ENCODE measurements at regions not wholly inside any gene's neighbourhood (a gene's known extent, or its start where the extent isn't known, plus 50 kb on each side); places are given as distances from the start of the nearest gene placed in this dataset.

GRCh38 chr2:128690869-128691268, 372.2 kb upstream of the HS6ST1 start:
- DNase-seq (ENCODE audit: low read depth), result no peak

- no peak for DNase-seq (ENCODE audit: low read depth)
These were observed 372.9 kb upstream of the HS6ST1 start for GRCh38 chr2:128691526-128691925.

GRCh38 chr2:128692895-128693742, 374.5 kb upstream of the HS6ST1 start:
- no peak for DNase-seq (ENCODE audit: low read depth)

DNA sequence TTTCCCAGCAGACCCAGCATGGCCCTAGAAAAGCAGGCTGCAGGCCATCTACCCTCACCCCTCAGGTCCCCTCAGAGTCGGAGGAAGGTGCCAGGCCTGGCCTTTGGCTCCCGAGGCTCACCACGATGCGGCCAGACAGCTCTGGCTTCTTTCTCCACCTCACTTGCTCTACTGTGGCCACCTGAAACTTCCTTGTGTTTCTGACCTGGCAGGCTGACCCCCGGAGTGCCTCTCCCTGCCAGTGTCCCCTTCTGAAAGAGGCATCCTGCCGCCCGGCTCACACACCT, 375.0 kb upstream of the HS6ST1 start:
- DNase-seq (ENCODE audit: low read depth), result no peak

GRCh38 chr2:128695646-128696220, 377.1 kb upstream of the HS6ST1 start:
- DNase-seq (ENCODE audit: low read depth), result no peak

- no peak for DNase-seq (ENCODE audit: low read depth)
These were observed 377.8 kb upstream of the HS6ST1 start for GRCh38 chr2:128696421-128696820.

DNA sequence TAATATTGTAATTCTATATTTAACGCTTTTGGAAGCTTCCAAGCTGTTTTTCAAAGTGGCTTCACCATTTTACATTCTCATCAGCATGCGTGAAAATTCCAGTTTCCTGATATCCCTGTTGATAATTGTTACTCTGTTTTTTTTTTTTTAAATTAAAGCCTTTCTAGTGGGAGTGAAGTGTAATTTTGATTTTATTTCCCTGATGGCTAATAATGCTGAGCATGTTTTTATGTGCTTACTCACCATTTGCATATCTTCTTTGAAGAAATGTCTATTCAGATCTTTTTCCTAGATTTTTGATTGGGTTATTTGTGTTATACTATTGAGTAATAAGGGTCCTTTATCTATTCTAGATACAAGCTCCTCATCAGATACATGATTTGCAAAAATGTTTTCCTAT, 382.8 kb upstream of the HS6ST1 start:
- DNase-seq (ENCODE audit: low read depth), result no peak

DNA sequence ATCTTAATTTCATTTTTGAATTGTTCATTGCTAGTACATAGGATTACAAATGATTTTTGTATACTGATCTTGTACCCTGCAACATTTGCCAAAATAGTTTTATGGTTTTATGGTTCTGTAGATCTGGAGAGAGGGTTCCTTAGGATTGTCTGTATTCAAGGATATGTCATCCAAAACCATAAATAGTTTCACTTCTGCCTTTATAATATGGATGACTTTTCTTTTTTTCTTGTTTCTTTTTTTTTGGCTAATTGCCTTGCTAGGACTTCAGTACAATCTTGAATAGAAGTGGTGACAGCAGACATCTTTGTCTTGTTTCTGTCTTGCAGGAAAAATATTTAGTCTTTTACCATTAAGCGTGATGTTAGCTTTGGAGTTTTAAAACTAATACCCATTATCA, 383.9 kb upstream of the HS6ST1 start:
- DNase-seq (ENCODE audit: low read depth), result no peak

DNA sequence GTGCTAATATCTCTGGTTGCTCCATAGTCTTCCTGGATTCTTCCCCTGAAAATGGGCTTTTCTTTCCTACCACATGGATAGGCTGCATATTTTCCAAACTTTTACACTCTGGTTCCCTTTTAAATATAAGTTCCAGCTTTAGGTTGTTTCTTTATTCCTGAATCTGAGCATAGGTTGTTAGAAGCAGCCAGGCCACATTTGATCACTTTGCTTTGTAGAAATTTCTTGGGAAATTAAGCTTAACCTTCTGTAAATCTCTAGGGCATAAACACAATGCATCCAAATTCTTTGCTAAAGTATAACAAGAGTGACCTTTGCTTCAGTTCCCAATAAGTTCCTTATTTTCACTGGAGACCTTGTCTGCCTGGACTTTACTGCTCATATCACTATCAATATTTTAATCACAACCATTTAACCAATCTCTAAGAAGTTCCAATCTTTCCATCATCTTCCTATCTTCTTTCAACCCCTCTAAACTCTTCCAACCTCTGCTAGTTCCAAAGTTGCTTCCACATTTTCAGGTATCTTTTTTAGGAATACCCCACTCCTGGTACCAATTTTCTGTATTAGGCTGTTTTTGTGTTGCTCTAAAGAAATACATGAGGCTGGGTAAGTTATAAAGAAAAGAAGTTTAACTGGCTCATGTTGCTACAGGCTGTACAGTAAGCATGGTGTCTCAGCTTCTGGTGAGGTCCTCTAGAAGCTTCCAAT, 389.6 kb upstream of the HS6ST1 start:
- no peak for DNase-seq (ENCODE audit: low read depth)

- no peak for DNase-seq (ENCODE audit: low read depth)
These were observed 391.6 kb upstream of the HS6ST1 start for GRCh38 chr2:128710242-128710641.

DNA sequence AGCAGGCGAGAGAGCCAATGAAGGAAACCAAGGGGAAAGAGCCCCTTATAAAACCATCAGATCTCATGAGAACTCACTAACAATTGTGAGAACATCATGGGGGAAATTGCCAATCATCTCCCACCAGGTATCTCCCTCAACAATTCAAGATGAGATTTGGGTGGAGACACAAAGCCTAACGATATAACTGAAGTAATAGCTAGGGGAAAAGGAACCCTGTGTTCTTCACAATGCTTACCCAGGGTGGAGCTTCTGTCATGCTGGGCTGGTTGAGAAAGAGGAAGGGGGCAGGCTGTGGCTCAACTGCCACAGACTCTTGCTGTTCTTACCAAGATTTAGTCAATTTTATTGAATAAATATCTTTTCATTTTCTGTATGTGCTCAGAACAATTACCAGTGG, 392.1 kb upstream of the HS6ST1 start:
- no peak for DNase-seq (ENCODE audit: low read depth)

- no peak for DNase-seq (ENCODE audit: low read depth)
These were observed 395.6 kb upstream of the HS6ST1 start for GRCh38 chr2:128714285-128714684.

DNA sequence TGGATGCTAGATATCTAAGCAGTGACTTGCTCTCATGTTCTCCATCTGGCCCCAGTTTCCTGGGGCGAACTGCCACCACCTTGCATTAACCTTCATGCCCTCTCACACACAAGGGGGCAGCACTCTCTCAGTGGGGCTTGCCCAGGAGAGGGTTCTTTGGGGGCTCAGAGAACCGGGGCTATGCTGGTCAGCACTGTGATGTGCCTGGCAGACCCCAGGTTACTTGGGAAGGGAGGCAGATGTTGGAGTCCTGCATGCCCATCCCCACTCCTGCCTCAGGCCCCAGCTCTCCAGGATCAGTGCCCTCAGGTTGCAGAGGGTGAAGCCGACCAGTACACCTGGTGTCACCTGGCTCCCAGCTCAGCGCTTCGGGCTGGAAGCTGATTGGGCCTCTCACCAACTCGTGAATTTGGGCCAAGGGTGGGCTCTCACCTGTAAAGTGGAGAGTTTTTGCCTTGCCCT, 396.2 kb upstream of the HS6ST1 start:
- DNase-seq (ENCODE audit: low read depth), result no peak

GRCh38 chr2:128715360-128715759, 396.7 kb upstream of the HS6ST1 start:
- no peak for DNase-seq (ENCODE audit: low read depth)

DNA sequence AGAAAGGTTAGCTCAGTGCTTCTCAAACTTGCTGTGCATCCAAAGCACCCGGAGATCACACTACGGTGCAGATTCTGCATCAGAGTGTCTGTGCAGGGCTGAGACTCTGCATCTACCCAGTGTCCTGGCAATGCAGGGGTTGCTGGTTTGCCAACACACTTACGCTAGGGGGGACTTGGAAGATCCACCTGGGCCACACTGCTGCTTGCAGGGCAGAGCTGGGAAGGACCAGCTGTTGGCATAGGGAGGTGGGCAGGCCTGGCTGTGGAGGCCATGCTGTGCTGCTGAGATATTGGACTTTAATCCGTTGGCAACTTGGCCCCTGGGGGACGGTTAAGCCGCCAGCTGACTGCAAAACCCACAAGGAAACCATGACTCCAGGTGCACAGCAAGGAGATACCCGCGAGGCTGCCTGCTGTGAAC, 397.6 kb upstream of the HS6ST1 start:
- DNase-seq (ENCODE audit: low read depth), result no peak

- no peak for DNase-seq (ENCODE audit: low read depth)
These were observed 399.4 kb upstream of the HS6ST1 start for GRCh38 chr2:128717758-128718710.

GRCh38 chr2:128720080-128721022, 401.7 kb upstream of the HS6ST1 start:
- DNase-seq (ENCODE audit: low read depth), result no peak

GRCh38 chr2:128721096-128721495, 402.4 kb upstream of the HS6ST1 start:
- no peak for DNase-seq (ENCODE audit: low read depth)

- DNase-seq (ENCODE audit: low read depth), result no peak
These were observed 403.8 kb upstream of the HS6ST1 start for GRCh38 chr2:128722489-128722888.

GRCh38 chr2:128724547-128724946, 405.9 kb upstream of the HS6ST1 start:
- no peak for DNase-seq (ENCODE audit: low read depth)

- DNase-seq (ENCODE audit: low read depth), result no peak
These were observed 406.3 kb upstream of the HS6ST1 start for GRCh38 chr2:128724972-128725371.
